HL-60 (cell line): ENCODE measurements at regions not wholly inside any gene's neighbourhood (a gene's known extent, or its start where the extent isn't known, plus 50 kb on each side); places are given as distances from the start of the nearest gene placed in this dataset.

Experiments
- CTCF ChIP-seq: IDR thresholded peaks from one replicate; pipeline ENCODE4 v1.5.1; 2011; ENCODE audit warnings: low read length, control low read depth, inconsistent platforms; ENCODE audit not compliant: insufficient read depth
- GABPA ChIP-seq: IDR thresholded peaks from 2 replicates; pipeline ENCODE4 v1.6.1; 2012; ENCODE audit warnings: low read depth
- POLR2AphosphoS5 ChIP-seq: IDR thresholded peaks from 2 replicates; pipeline ENCODE4 v1.6.1; 2012; ENCODE audit warnings: low read depth
- REST ChIP-seq: IDR thresholded peaks from 2 replicates; pipeline ENCODE4 v1.6.1; 2012; ENCODE audit warnings: low read depth; ENCODE audit not compliant: insufficient replicate concordance
- SPI1 ChIP-seq: IDR thresholded peaks from 2 replicates; pipeline ENCODE4 v1.6.1; 2012; ENCODE audit warnings: low read depth, mild to moderate bottlenecking, borderline replicate concordance

GRCh38 chr7:83777406-83778072 is 128.6 kb upstream of the SEMA3E start:
- TF ChIP-seq CTCF (no peak), SPI1 (no peak), GABPA (no peak), REST (no peak), POLR2AphosphoS5 (no peak)
